GM21423 (cell line): ENCODE measurements at regions not wholly inside any gene's neighbourhood (a gene's known extent, or its start where the extent isn't known, plus 50 kb on each side); places are given as distances from the start of the nearest gene placed in this dataset.
"Not testable (repeated sequence)": the region's sequence is repeated elsewhere in the genome, so short reads cannot be mapped to it uniquely, and the experiment has no call there.

Source experiments
- ATAC-seq: cut with Tn5 transposase; IDR thresholded peaks from one replicate; pipeline ENCODE4 v1.9.1; 2021; ENCODE audit warnings: mild to moderate bottlenecking, moderate library complexity; ENCODE audit not compliant: unreplicated experiment

DNA sequence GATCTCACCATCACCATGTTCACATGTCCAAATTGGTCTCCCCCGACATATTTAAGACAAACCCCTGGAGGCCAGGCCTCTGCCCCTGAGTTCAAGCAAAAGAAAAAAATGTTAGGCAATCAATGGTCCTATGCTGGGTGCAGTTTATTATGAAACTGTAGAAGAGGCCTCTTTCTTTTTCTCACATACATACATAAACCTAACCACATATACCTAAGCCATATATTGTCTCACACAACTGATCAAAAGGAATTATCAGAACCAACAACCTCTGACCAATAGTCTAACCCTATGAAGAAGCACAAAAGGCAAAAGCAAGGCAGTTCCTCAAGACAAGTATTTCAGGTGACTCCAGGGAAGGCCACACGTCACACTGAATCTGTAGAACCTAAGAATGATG, 49.9 kb downstream of the ILRUN start:
- no peak for ATAC-seq

DNA sequence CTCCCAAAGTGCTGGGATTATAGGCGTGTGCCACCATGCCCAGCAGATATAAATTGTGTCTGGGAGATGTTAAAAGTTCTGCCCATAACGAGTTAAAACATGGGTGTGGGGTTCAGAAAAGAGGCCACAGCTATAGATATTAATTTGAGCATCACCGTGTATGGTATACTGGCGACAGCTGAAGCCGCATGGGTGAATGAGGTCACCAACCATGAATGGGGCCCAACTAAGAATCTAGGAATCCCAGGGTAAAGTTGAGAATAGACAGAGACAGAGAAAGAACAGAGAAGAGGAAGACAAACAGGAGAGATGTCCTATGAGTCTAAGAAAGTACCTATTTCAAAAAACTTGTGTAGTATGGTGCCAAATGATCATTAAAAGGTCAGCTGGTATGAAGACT, 50.9 kb downstream of the ILRUN start:
- ATAC-seq: no peak

DNA sequence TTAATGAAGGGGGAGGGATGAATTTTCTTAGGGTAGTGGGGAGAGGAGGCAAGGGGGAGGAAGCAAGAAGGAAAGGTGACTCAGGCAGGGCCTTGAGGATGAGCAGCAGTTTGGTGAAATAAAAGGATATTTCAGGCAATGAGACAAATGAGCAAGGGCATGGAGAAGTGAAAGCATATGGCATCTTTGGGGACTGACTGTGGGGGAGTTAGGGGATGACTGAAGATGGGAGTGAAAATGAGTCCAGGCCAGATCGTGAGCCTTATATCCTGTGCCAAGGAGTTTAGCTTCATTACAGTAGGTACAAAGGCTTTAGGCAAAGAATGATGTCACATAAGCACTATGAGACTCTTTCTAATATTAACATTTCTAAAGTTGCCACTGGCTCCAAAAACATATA, 51.9 kb downstream of the ILRUN start:
- no peak for ATAC-seq

DNA sequence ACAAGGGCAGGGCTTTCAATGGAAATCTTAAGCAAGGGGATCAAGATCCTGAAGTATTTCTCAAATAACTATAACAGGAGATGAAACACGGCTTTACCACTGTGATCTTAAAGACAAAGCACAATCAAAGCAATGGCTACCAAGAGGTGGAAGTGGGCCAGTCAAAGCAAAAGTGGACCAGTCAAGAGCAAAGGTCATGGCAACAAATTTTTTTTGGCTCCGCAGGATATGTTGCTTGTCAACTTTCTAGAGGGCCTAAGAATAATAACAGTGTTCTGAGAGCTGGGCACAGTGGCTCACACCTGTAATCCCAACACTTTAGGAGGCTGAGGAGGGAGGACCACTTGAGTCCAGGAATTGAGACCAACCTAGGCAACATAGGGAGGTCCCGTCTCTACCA, 54.1 kb downstream of the ILRUN start:
- ATAC-seq: no peak

DNA sequence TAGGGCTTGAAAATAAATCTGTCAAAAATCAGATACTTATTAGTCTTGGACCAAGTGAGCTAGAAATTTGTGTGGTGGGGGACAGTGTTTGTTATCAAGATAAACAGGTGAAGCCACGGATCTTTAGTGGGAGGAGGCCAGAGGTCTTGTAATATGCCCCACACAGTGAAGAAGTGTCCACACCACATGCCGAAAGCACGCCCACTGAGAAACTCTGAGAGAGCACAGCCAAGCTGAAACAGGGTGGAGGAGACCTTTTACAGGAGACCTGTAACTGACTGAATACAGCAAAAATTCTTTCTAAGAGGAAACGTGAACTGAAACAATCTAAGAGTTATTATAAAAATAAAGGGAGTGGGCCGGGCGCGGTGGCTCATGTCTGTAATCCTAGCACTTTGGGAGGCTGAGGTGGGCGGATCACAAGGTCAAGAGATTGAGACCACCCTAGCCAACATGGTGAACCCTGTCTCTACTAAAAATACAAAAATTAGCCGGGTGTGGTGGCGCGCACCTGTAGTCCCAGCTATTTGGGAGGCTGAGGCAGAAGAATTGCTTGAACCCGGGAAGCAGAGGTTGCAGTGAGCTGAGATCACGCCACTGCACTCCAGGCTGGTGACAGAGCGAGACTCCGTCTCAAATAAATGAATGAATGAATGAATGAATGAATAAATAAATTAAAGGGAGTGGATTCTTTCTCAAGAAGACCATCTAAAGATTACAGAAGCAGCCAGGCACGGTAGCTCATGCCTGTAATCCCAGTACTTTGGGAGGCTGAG, 56.3 kb downstream of the ILRUN start:
- not testable (repeated sequence) for ATAC-seq

DNA sequence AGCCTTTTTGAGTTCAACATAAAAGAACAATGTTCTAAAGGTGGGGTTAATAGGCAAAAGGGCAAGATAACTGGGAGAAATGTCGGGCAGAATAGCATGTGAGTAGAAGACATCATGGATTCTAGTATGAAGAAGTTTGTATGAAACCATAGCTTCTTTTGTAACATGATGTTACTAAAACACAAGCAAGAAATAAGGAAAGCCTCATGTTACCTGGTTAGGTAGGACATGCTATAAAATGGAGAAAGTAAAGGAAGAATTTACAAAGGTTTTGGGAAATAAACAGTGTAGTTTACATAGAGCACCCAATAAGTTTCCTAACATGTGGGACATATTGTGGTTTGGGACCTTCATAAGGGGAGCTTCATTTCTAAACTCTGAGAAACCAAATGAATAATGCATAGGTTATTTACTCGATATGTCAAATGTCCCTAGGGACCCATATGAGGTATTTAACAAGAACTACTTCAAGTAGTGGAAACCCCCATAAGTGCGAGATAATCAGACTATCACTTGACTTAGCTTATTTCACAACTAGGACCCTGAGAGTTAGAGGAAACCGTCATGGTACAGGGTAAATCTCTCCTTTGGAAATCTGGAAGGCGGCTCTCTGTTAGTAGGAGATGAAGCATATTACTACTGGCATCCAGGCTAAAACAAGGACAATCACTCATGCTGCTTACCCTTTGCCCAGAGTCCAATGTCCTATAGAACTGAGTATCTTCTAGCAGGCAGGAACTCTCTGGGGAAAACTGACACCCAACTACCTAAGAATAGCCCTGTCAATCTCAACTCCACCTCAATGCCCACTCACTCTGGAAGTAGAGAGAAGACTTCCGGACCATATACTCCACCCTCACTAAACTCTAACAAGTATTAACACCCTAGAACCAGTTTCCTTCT, 57.5 kb downstream of the ILRUN start:
- peak; percentile 73 for ATAC-seq

DNA sequence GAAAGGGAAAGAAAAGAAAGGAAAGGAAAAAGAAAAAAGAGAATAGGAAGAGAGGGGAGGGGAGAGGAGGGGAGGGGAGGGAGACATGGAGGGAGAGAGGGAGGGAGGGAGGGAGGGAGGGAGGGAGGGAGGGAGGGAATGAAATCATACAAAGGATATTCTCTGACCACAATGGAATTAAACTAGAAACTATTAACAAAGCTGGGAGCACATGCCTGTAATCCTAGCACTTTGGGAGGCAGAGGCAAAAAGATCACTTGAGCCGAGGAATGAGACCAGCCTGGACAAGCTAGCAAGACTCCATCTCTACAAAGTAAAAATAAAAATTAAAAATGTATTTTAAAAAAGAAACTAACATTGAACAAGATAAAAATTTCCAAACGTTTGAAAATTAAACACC, 62.8 kb downstream of the ILRUN start:
- no peak for ATAC-seq

DNA sequence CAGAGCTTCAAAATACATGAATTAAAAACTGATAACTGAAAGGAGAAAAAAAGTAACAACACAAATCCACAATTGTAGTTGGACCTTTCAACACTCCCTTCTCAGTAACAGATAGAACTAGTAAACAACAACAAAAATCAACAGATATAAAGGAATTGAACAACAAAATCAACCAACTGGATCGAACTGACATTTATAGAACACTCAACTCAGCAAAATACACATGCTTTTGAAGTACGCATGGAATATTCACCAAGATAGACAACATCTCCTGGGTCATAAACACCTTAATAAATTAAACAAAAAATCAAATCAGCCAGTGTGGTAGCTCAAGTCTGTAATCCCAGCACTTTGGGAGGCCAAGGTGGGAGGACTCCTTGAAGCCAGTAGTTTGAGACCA, 63.3 kb downstream of the ILRUN start:
- no peak for ATAC-seq

DNA sequence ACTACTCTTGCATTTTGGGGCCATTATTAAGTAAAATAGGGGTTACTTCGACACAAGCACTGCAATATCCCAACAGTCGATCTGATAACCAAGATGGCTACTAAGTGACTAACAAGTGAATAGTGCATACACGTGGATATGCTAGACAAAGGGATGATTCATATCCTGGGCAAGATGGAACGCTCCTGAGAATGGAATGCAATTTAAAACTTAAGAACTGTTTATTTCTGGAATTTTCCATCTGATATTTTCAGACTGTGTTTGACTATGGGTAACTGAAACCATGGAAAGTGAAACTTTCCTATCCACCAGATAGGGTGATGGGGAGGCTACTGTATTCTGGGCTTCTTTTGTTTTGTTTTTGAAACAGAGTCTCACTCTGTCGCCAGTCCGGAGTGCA, 66.5 kb downstream of the ILRUN start:
- ATAC-seq: no peak

DNA sequence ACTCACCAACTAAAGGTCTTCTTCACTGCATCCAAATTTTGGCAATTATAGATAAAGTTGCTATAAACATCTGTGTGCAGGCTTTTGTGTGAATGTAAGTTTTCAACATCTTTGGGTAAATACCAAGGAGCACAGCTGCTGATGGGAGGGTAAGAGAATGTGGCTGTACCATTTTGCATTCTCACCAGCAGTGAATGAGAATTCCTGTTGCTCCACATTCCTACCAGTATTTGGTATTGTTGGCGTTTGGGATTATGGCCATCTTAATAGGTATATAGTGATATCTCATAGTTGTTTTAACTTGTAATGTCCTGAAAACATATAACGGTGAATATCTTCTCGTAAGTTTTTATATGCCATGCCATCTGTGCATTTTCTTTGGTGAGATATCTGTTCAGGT, 69.3 kb downstream of the ILRUN start:
- ATAC-seq: no peak

DNA sequence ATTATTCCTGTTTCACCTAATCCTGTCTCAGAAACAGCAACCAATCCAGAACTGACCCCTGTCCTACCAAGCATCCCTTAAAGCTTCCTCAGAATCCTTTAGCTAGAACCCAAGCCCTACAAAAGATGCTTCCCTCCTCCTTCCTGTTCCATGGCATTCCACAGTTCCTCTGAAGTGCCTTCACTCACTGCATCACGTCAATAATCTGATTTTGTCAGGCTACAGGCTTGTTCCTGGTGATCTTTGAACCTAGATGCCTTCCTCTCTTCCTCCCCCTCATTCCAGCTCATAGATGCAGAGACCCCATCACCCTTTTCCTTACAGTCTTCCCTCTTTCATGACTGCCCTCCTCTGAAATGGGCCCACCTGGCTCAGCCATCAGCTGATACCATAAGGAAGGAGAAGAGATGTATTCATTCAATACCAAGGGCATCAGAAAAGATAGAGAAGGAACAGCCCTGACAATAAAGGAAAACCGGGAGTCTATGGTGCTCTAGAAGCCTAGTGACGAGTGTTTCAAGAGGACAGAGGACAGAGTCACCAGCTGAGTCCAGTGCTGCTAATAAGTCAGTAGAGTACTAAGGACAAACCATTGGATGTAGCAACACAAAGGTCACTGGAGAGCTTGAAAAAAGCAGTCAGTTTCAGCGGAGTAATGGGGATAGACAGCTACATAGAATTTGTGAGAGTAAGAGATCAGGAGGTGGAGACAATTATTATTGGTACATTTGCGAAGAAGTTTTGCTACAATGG, 62.5 kb upstream of the SPDEF start:
- no peak for ATAC-seq

DNA sequence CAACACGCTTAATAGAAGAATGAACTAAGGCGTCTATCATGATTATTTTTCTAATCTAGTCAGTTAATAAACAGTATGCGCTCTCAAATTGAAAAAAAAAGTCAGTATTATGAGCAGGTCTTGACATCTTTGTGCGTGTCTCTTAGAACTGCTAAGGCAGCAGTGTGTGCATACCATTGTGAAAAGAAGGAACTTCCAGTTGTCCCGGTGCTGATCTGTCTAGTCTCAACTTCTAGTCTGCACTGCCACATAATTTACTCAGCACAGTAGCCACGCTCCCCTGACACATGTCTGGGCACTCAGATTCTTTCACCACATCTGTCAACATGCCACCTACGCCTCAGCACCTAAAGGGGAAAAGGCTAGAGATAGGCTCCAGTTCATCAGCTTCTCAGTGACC, 61.1 kb upstream of the SPDEF start:
- no peak for ATAC-seq

DNA sequence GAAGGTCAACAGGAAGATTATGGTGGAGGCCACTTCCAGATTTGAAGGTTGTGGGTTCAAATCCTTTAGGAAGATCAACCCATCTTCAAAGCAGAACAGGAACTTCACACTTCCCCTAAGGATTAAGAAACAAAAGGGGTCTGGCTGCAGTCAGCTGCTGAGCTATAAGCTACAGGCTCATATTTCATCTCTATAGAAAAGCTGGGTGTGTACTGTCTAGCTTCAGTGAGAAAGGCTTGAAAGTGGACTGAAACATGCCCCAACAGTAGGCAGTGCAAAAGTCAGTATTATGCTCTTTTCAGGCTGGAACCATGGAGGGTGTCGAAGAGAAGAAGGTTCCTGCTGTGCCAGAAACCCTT, 60.1 kb upstream of the SPDEF start:
- no peak for ATAC-seq

DNA sequence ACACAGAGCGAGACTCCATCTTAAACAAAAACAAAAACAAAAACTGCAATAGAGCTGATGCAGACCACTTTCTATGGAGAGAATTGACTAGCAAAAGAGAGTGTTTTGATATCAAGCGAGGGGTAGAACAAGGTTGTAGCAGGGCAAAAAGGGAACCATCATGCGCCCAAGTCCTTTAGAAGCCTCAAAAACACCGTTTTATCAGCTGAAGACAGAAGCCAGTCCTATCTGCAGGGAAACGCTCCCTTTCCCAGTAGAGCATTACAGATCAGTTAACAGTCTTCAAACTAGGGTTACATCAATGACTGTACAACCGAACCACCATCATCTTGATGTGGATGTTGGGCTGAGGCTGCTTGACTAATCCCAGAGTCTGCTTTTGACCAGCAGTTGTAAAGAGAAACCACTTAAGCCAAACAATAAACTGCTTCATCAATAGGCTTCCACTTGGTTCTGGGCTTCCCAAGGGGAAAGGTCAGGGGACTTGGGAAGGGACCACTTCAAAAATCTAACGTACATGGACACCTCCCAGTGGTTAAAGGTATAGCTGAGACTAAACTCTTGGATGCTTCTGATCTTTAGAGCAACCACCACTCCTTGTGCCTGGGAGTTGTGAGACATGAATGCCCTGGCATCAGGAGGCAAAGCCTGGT, 59.6 kb upstream of the SPDEF start:
- ATAC-seq: no peak

DNA sequence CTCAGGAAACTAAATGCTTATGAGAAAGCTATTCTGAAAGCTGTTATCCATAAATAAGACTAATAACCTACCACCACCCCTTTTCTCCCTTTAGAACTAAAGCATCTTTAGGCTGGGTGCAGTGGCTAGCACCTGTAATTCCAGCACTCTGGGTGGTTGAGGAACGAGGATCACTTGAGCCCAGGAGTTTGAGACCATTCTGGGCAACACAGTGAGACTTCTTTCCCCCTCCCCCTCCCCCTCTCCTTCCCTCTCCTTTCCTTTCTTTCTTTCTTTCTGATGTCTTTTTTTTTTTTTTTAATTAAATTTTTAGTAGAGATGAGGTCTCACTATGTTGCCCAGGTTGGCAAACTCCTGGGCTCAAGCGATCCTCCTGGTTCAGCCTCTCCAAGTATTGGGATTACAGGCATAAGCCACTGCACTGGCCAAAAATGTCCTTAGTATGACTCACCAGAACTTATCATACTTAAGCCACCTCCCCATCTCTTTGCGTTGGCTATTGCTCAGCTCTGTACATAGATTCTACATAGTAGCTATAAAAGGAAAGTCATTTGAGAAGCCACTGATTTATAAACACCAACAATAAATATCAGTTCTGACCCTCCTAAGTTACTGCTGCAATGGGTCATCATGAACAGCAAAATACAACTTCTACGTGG, 54.8 kb upstream of the SPDEF start:
- no peak for ATAC-seq

DNA sequence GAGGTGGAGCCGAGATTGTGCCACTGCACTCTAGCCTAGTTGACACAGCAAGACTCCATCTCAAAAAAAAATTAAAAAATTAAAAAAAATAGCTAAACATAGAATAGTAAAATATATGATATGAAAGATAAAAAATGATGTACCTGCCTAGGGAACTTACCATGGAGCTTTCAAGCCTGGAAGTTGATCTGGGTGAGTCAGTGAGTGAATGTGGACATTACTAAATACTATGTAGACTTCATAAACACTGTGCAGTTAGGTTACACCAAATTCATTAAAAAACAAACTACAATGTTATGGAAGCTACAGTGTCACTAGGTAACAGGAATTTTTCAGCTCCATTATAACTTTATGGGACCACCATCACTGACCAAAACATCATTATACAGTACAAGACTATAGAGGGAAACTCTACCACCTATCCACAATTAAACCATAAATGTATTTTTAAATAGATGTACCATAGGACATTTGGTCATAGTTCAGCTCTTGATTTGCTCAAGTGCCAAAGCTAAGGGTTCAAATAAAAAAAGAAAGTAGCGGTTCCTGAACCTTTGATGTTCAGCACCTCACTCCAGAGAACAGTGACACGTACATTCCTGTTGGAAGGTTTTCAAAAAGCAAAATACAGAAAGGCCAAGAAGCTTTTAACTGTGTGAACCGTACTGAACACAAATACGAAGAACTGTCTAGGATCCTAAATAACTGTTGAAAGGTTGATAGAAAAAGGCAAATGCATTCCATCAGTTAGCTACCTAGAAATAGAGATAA, 52.4 kb upstream of the SPDEF start:
- ATAC-seq: no peak

DNA sequence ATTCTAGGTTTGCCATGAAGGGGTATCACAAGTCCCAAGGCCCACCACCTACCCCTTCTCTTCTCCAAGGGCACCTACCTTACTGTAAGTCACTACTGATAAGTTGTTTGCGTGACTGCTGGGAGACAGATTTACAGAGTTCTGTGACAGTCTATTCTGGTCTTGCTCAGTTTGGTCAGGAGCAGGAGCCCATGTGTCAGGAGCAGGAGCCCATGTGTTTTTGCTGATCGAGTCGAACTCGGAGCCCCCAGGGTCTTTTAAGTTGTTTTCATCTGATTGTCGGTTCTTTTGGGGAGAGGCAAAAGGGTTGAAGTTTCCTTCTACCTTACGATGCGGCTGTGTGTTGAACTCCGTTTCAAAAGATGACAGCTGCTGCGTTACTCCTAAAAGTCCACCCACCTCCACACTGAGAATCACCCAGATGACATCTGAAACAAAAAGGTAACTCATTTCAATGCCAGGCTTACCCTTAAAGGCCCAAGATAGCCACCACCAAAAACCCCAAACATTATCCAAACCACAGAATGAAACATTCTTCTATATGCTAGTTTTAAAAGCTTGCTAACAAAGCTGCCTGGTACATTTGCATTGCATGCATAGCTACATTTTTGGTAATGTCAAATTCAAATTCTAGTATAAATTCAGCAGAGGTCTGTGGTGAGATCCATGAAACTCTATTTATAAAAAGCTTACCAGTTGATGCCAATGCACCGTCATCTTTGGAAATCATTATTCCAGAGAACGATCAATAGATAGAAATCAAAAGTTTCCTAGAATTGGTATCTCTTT, 50.5 kb upstream of the SPDEF start:
- ATAC-seq: no peak
